ENCODE measurements at regions not wholly inside any gene's neighbourhood (a gene's known extent, or its start where the extent isn't known, plus 50 kb on each side); places are given as distances from the start of the nearest gene placed in this dataset.
"Not testable (repeated sequence)": the region's sequence is repeated elsewhere in the genome, so short reads cannot be mapped to it uniquely, and the experiment has no call there.

GRCh38 chr16:17914168-17914567, 422.4 kb downstream of the NPIPA8 start:
- H3K4me1 ChIP-seq = no peaks in the 10 kb centered on the region
- no peaks in the 10 kb centered on the region for H3K27me3 ChIP-seq
- no peaks in the 10 kb centered on the region for H3K36me3 ChIP-seq (ENCODE audit: low read depth, missing control alignments)
- no peak overlapping the region for H3K27ac ChIP-seq
- DNase-seq = no peak
- no peak for TF ChIP-seq CTCF (IDR thresholded peaks at IDR 0.05)
- no peak for TF ChIP-seq POLR2A (IDR thresholded peaks at IDR 0.05)
- intact Hi-C loops (cut with DNase I; ENCODE audit: low total_unique reads) = no loop called here
- 85 to 87% methylated on average over 1 of the region's 1 CpG for WGBS, 2 donors
- no peaks in the 10 kb centered on the region for H3K9me3 ChIP-seq
- H3K4me3 ChIP-seq = no peak overlapping the region

- H3K4me1 ChIP-seq; H3K36me3 ChIP-seq (ENCODE audit: low read depth, missing control alignments); intact Hi-C loops (cut with DNase I; ENCODE audit: low total_unique reads); DNase-seq; H3K27me3 ChIP-seq; H3K4me3 ChIP-seq; H3K27ac ChIP-seq; H3K9me3 ChIP-seq: not testable (repeated sequence)
- WGBS, 2 donors = 33% methylated on average over 1 of the region's 1 CpG; no CpG with 5 or more reads in 1 of the 2 donors
These were observed 425.0 kb downstream of the NPIPA8 start for GRCh38 chr16:17911578-17911977.

GRCh38 chr16:17906626-17907025, 429.9 kb downstream of the NPIPA8 start:
- H3K4me3 ChIP-seq; intact Hi-C loops (cut with DNase I; ENCODE audit: low total_unique reads); H3K27ac ChIP-seq; H3K27me3 ChIP-seq; H3K4me1 ChIP-seq; H3K36me3 ChIP-seq (ENCODE audit: low read depth, missing control alignments); DNase-seq; H3K9me3 ChIP-seq: not testable (repeated sequence)
- WGBS, 2 donors = 89 to 97% methylated on average over 5 to 10 of the region's 10 CpGs

GRCh38 chr16:17901309-17901708, 430.5 kb upstream of the XYLT1 start:
- no peaks in the 10 kb centered on the region for H3K4me1 ChIP-seq
- 83 to 85% methylated on average over 1 of the region's 1 CpG for WGBS, 2 donors
- H3K4me3 ChIP-seq = no peak overlapping the region
- no peaks in the 10 kb centered on the region for H3K27me3 ChIP-seq
- no peak overlapping the region for H3K27ac ChIP-seq
- no peaks in the 10 kb centered on the region for H3K9me3 ChIP-seq
- no peaks in the 10 kb centered on the region for H3K36me3 ChIP-seq (ENCODE audit: low read depth, missing control alignments)
- intact Hi-C loops (cut with DNase I; ENCODE audit: low total_unique reads) = no loop called here
- TF ChIP-seq CTCF (IDR thresholded peaks at IDR 0.05) (no peak), POLR2A (IDR thresholded peaks at IDR 0.05) (no peak)
- no peak for DNase-seq

GRCh38 chr16:17899141-17899540, 428.4 kb upstream of the XYLT1 start:
- no peaks in the 10 kb centered on the region for H3K36me3 ChIP-seq (ENCODE audit: low read depth, missing control alignments)
- no peak overlapping the region for H3K27ac ChIP-seq
- TF ChIP-seq CTCF (IDR thresholded peaks at IDR 0.05) (no peak), POLR2A (IDR thresholded peaks at IDR 0.05) (no peak)
- DNase-seq = no peak
- intact Hi-C loops (cut with DNase I; ENCODE audit: low total_unique reads) = no loop called here
- H3K4me3 ChIP-seq = no peak overlapping the region
- H3K9me3 ChIP-seq = no peaks in the 10 kb centered on the region
- WGBS, 2 donors = 82 to 93% methylated on average over 1 of the region's 1 CpG
- H3K27me3 ChIP-seq = no peaks in the 10 kb centered on the region
- no peaks in the 10 kb centered on the region for H3K4me1 ChIP-seq

GRCh38 chr16:17887963-17888362, 417.2 kb upstream of the XYLT1 start:
- Histone ChIP-seq H3K36me3 (ENCODE audit: low read depth, missing control alignments) (no peaks in the 10 kb centered on the region), H3K27me3 (no peaks in the 10 kb centered on the region), H3K4me3 (no peak overlapping the region), H3K27ac (no peak overlapping the region), H3K9me3 (no peaks in the 10 kb centered on the region), H3K4me1 (no peaks in the 10 kb centered on the region)
- no peak for DNase-seq
- WGBS, 2 donors = 86% methylated on average over 3 of the region's 3 CpGs
- no peak for TF ChIP-seq POLR2A (IDR thresholded peaks at IDR 0.05)
- TF ChIP-seq CTCF (IDR thresholded peaks at IDR 0.05) = no peak
- intact Hi-C loops (cut with DNase I; ENCODE audit: low total_unique reads) = no loop called here
